ENCODE measurements at regions not wholly inside any gene's neighbourhood (a gene's known extent, or its start where the extent isn't known, plus 50 kb on each side); places are given as distances from the start of the nearest gene placed in this dataset.

- no peak overlapping the region for H3K4me3 ChIP-seq (replicated peaks; ENCODE audit: low read depth, low read length)
- TF ChIP-seq, protein P1, sequence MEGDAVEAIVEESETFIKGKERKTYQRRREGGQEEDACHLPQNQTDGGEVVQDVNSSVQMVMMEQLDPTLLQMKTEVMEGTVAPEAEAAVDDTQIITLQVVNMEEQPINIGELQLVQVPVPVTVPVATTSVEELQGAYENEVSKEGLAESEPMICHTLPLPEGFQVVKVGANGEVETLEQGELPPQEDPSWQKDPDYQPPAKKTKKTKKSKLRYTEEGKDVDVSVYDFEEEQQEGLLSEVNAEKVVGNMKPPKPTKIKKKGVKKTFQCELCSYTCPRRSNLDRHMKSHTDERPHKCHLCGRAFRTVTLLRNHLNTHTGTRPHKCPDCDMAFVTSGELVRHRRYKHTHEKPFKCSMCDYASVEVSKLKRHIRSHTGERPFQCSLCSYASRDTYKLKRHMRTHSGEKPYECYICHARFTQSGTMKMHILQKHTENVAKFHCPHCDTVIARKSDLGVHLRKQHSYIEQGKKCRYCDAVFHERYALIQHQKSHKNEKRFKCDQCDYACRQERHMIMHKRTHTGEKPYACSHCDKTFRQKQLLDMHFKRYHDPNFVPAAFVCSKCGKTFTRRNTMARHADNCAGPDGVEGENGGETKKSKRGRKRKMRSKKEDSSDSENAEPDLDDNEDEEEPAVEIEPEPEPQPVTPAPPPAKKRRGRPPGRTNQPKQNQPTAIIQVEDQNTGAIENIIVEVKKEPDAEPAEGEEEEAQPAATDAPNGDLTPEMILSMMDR (IDR thresholded peaks at IDR 0.05; ENCODE audit: insufficient read depth, low read length, poor library complexity, severe bottlenecking): no peak
- no peaks in the 10 kb centered on the region for H3K27me3 ChIP-seq (replicated peaks; ENCODE audit: control insufficient read depth, insufficient read depth, low read length)
- no peak for DNase-seq (ENCODE audit: extremely low read depth, insufficient read length)
- H3K36me3 ChIP-seq (ENCODE audit: control insufficient read depth, insufficient read depth, low read length): no peaks in the 10 kb centered on the region
These were observed 223.4 kb upstream of the FAM174A start for GRCh38 chr5:100311806-100312205.

- TF ChIP-seq, protein P1 (IDR thresholded peaks at IDR 0.05; ENCODE audit: insufficient read depth, low read length, poor library complexity, severe bottlenecking): no peak
- Histone ChIP-seq H3K27me3 (replicated peaks; ENCODE audit: control insufficient read depth, insufficient read depth, low read length) (no peaks in the 10 kb centered on the region), H3K4me3 (replicated peaks; ENCODE audit: low read depth, low read length) (no peak overlapping the region), H3K36me3 (ENCODE audit: control insufficient read depth, insufficient read depth, low read length) (no peaks in the 10 kb centered on the region)
- no peak for DNase-seq (ENCODE audit: extremely low read depth, insufficient read length)
These were observed 229.2 kb upstream of the FAM174A start for GRCh38 chr5:100306000-100306399.

GRCh38 chr5:100303216-100303615, 232.0 kb upstream of the FAM174A start:
- Histone ChIP-seq H3K36me3 (ENCODE audit: control insufficient read depth, insufficient read depth, low read length) (no peaks in the 10 kb centered on the region), H3K4me3 (replicated peaks; ENCODE audit: low read depth, low read length) (no peak overlapping the region), H3K27me3 (replicated peaks; ENCODE audit: control insufficient read depth, insufficient read depth, low read length) (no peaks in the 10 kb centered on the region)
- TF ChIP-seq, protein P1 (IDR thresholded peaks at IDR 0.05; ENCODE audit: insufficient read depth, low read length, poor library complexity, severe bottlenecking): no peak
- DNase-seq (ENCODE audit: extremely low read depth, insufficient read length): no peak

- TF ChIP-seq, protein P1 (IDR thresholded peaks at IDR 0.05; ENCODE audit: insufficient read depth, low read length, poor library complexity, severe bottlenecking): no peak
- DNase-seq (ENCODE audit: extremely low read depth, insufficient read length): no peak
- Histone ChIP-seq H3K27me3 (replicated peaks; ENCODE audit: control insufficient read depth, insufficient read depth, low read length) (no peaks in the 10 kb centered on the region), H3K36me3 (ENCODE audit: control insufficient read depth, insufficient read depth, low read length) (no peaks in the 10 kb centered on the region), H3K4me3 (replicated peaks; ENCODE audit: low read depth, low read length) (no peak overlapping the region)
These were observed 235.9 kb upstream of the FAM174A start for GRCh38 chr5:100299261-100299660.

DNA sequence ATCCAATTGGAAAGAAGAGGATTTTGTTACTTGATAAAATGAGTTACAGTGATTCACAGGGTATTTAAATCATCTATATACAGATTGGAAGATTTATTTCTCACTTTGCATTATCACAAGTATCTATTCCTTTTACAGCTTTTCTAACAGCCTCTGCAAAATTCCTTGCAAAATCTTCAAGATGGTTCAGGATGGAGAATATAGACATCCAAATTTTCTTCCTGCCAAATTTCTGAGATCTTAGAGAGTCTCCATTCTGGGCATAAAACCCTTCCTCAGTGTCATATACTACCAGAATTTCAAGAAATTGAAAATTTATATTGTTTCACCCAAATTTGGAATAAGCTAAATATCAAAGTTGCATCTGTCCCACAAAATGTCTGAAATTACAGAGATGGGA, 259.1 kb upstream of the FAM174A start:
- TF ChIP-seq, protein P1 (IDR thresholded peaks at IDR 0.05; ENCODE audit: insufficient read depth, low read length, poor library complexity, severe bottlenecking): no peak
- DNase-seq (ENCODE audit: extremely low read depth, insufficient read length): no peak

GRCh38 chr5:100275631-100276030, 259.5 kb upstream of the FAM174A start:
- no peak overlapping the region for H3K4me3 ChIP-seq (replicated peaks; ENCODE audit: low read depth, low read length)
- no peaks in the 10 kb centered on the region for H3K36me3 ChIP-seq (ENCODE audit: control insufficient read depth, insufficient read depth, low read length)
- H3K27me3 ChIP-seq (replicated peaks; ENCODE audit: control insufficient read depth, insufficient read depth, low read length): no peaks in the 10 kb centered on the region; the same call in 1 of the 2 replicates
- DNase-seq (ENCODE audit: extremely low read depth, insufficient read length): no peak
- TF ChIP-seq, protein P1 (IDR thresholded peaks at IDR 0.05; ENCODE audit: insufficient read depth, low read length, poor library complexity, severe bottlenecking): no peak

More for the DNA sequence above, 259.1 kb upstream of the FAM174A start:
- Histone ChIP-seq H3K4me3 (replicated peaks; ENCODE audit: low read depth, low read length) (no peak overlapping the region), H3K36me3 (ENCODE audit: control insufficient read depth, insufficient read depth, low read length) (no peaks in the 10 kb centered on the region), H3K27me3 (replicated peaks; ENCODE audit: control insufficient read depth, insufficient read depth, low read length) (no peaks in the 10 kb centered on the region; the same call in 1 of the 2 replicates)

Data from GM06990 (cell line).